ENCODE measurements at regions not wholly inside any gene's neighbourhood (a gene's known extent, or its start where the extent isn't known, plus 50 kb on each side); places are given as distances from the start of the nearest gene placed in this dataset.

GRCh38 chr18:8537400-8537799 lies 71.8 kb upstream of the RAB12 start:
- TF ChIP-seq, protein P1, sequence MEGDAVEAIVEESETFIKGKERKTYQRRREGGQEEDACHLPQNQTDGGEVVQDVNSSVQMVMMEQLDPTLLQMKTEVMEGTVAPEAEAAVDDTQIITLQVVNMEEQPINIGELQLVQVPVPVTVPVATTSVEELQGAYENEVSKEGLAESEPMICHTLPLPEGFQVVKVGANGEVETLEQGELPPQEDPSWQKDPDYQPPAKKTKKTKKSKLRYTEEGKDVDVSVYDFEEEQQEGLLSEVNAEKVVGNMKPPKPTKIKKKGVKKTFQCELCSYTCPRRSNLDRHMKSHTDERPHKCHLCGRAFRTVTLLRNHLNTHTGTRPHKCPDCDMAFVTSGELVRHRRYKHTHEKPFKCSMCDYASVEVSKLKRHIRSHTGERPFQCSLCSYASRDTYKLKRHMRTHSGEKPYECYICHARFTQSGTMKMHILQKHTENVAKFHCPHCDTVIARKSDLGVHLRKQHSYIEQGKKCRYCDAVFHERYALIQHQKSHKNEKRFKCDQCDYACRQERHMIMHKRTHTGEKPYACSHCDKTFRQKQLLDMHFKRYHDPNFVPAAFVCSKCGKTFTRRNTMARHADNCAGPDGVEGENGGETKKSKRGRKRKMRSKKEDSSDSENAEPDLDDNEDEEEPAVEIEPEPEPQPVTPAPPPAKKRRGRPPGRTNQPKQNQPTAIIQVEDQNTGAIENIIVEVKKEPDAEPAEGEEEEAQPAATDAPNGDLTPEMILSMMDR (IDR thresholded peaks at IDR 0.05) = no peak
- TF ChIP-seq CREB1 (CRISPR knock-in tag; IDR thresholded peaks at IDR 0.05) = no peak
- TF ChIP-seq ATF1 (CRISPR knock-in tag; IDR thresholded peaks at IDR 0.05) = no peak
- TF ChIP-seq, protein P2, sequence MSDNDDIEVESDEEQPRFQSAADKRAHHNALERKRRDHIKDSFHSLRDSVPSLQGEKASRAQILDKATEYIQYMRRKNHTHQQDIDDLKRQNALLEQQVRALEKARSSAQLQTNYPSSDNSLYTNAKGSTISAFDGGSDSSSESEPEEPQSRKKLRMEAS (CRISPR knock-in tag; IDR thresholded peaks at IDR 0.05) = no peak
- no peak for TF ChIP-seq ATF2 (CRISPR knock-in tag; IDR thresholded peaks at IDR 0.05; ENCODE audit: borderline replicate concordance, low read depth)
- TF ChIP-seq SMAD4 (CRISPR knock-in tag; IDR thresholded peaks at IDR 0.05) = no peak
- no peak for TF ChIP-seq FOXP1 (CRISPR knock-in tag; IDR thresholded peaks at IDR 0.05; ENCODE audit: borderline replicate concordance)
- TF ChIP-seq, protein P3, sequence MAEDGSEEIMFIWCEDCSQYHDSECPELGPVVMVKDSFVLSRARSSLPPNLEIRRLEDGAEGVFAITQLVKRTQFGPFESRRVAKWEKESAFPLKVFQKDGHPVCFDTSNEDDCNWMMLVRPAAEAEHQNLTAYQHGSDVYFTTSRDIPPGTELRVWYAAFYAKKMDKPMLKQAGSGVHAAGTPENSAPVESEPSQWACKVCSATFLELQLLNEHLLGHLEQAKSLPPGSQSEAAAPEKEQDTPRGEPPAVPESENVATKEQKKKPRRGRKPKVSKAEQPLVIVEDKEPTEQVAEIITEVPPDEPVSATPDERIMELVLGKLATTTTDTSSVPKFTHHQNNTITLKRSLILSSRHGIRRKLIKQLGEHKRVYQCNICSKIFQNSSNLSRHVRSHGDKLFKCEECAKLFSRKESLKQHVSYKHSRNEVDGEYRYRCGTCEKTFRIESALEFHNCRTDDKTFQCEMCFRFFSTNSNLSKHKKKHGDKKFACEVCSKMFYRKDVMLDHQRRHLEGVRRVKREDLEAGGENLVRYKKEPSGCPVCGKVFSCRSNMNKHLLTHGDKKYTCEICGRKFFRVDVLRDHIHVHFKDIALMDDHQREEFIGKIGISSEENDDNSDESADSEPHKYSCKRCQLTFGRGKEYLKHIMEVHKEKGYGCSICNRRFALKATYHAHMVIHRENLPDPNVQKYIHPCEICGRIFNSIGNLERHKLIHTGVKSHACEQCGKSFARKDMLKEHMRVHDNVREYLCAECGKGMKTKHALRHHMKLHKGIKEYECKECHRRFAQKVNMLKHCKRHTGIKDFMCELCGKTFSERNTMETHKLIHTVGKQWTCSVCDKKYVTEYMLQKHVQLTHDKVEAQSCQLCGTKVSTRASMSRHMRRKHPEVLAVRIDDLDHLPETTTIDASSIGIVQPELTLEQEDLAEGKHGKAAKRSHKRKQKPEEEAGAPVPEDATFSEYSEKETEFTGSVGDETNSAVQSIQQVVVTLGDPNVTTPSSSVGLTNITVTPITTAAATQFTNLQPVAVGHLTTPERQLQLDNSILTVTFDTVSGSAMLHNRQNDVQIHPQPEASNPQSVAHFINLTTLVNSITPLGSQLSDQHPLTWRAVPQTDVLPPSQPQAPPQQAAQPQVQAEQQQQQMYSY (CRISPR knock-in tag; IDR thresholded peaks at IDR 0.05) = no peak
- no peak for TF ChIP-seq JUN (CRISPR knock-in tag; IDR thresholded peaks at IDR 0.05)
- no peak for TF ChIP-seq ETV6 (CRISPR knock-in tag; IDR thresholded peaks at IDR 0.05)
- TF ChIP-seq GTF2I (CRISPR knock-in tag; conservative IDR thresholded peaks at IDR 0.05) = no peak
- no peak for TF ChIP-seq ZBTB43 (CRISPR knock-in tag; IDR thresholded peaks at IDR 0.05)
